Caco-2 (cell line): ENCODE measurements at regions not wholly inside any gene's neighbourhood (a gene's known extent, or its start where the extent isn't known, plus 50 kb on each side); places are given as distances from the start of the nearest gene placed in this dataset.

Source experiments
- BruUV-seq: library from RNA; stranded (reverse); fragments of 400-500 nt; replicated peaks from 2 replicates; lab custom pipeline; 2021; lab: Mats Ljungman, UMichigan
- CTCF ChIA-PET: fragments of 300-600 bp; sonication (Branson Sonifier 250); formaldehyde crosslinking; loops from one replicate; lab custom pipeline; 2022; ENCODE audit warnings: antibody characterized with exemption; lab: Charles Lee
- POLR2A ChIA-PET: fragments of 300-600 bp; sonication (Branson Sonifier 250); formaldehyde crosslinking; loops from one replicate; lab custom pipeline; 2022; ENCODE audit warnings: antibody characterized with exemption; lab: Charles Lee
- DNase-seq, 2 experiments: peaks; one replicate each; pipeline versions ENCODE4 v3.0.0 to v3.0.0-alpha.2; 2020 to 2022
- H3K27me3 ChIP-seq: replicated peaks from 2 replicates; pipeline ENCODE4 v1.6.0; 2011; ENCODE audit warnings: low read length; ENCODE audit not compliant: control insufficient read depth, insufficient read depth
- H3K36me3 ChIP-seq: 2 replicates; pipeline ENCODE4 v1.5.1; 2011; ENCODE audit warnings: low read length; ENCODE audit not compliant: control insufficient read depth, insufficient read depth
- H3K4me1 ChIP-seq: fragments of 250-450 bp; sonication (Bioruptor Pico); 2 replicates; pipeline ENCODE4 v1.5.1; 2020; ENCODE audit warnings: mild to moderate bottlenecking
- H3K4me3 ChIP-seq: 2 replicates; pipeline ENCODE4 v1.5.1; 2011; ENCODE audit warnings: low read depth, mild to moderate bottlenecking, control low read depth, low read length
- H3K9me3 ChIP-seq: fragments of 250-450 bp; sonication (Bioruptor Pico); 2 replicates; pipeline ENCODE4 v1.5.1; 2020; ENCODE audit warnings: mild to moderate bottlenecking, moderate library complexity
- H3K27ac Mint-ChIP-seq: one replicate; pipeline ENCODE4 v1.8.0; 2022; ENCODE audit warnings: mixed read lengths; ENCODE audit not compliant: unreplicated experiment
- H3K27me3 Mint-ChIP-seq: one replicate; pipeline ENCODE4 v1.8.0; 2022; ENCODE audit warnings: mixed read lengths; ENCODE audit not compliant: insufficient read depth, unreplicated experiment
- H3K36me3 Mint-ChIP-seq: one replicate; pipeline ENCODE4 v1.8.0; 2022; ENCODE audit warnings: mild to moderate bottlenecking, mixed read lengths; ENCODE audit not compliant: insufficient read depth, unreplicated experiment
- H3K4me1 Mint-ChIP-seq: one replicate; pipeline ENCODE4 v1.8.0; 2022; ENCODE audit warnings: low read depth, mixed read lengths; ENCODE audit not compliant: unreplicated experiment
- H3K4me3 Mint-ChIP-seq: one replicate; pipeline ENCODE4 v1.8.0; 2022; ENCODE audit warnings: mild to moderate bottlenecking, moderate library complexity, mixed read lengths; ENCODE audit not compliant: unreplicated experiment
- H3K9me3 Mint-ChIP-seq: one replicate; pipeline ENCODE4 v1.8.0; 2022; ENCODE audit warnings: mixed read lengths; ENCODE audit not compliant: unreplicated experiment
- intact Hi-C: fragments of 100-400 bp; cut with micrococcal nuclease; formaldehyde crosslinking; loops from one replicate; pipeline ENCODE4 v1.10.0; 2022; ENCODE audit not compliant: unreplicated experiment
- TF ChIP-seq, protein P1 (sequence below), 2 experiments: fragments of 200-600 bp in 1 of 2; IDR thresholded peaks; 1 replicate in 1 of 2; 2 replicates in 1 of 2; pipeline versions ENCODE4 v1.5.1 to v1.8.0; 2011 to 2022; ENCODE audit warnings: antibody characterized with exemption in 1 of 2, control low read depth in 1 of 2, inconsistent platforms in 1 of 2, low read depth in 1 of 2, low read length in 1 of 2, mild to moderate bottlenecking in 1 of 2, moderate library complexity in 1 of 2; ENCODE audit not compliant: insufficient read depth in 1 of 2, severe bottlenecking in 1 of 2, unreplicated experiment in 1 of 2

DNA sequence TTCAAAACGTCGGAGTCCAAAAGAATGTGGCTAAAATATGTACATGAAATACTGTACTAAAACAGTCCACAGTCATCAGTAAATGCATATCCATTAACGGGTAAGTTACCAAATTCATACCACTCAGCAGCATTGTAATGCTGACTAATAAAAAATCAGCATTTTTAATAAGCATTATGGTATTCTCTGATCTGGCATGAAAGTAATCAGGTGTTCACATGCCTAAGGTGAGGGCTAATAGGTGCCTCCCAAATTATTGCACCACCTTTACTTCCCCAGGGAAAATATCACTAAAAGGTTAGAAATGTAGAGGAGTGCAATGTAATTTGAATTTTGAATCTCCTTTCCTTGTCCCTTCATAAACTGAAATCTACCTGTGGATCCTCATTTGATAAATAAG is 69.6 kb upstream of the PTGS2 start:
- intact Hi-C loops: no loop called here
- Mint-ChIP-seq H3K27me3 (no peaks in the 10 kb centered on the region), H3K4me3 (no peak overlapping the region), H3K36me3 (no peaks in the 10 kb centered on the region), H3K4me1 (no peaks in the 10 kb centered on the region), H3K9me3 (peaks cover 11% of the 10 kb centered on the region), H3K27ac (no peak overlapping the region)
- Histone ChIP-seq H3K9me3 (peaks cover 9% of the 10 kb centered on the region; the same call in 1 of the 2 replicates), H3K27me3 (no peaks in the 10 kb centered on the region), H3K36me3 (no peaks in the 10 kb centered on the region), H3K4me1 (no peaks in the 10 kb centered on the region), H3K4me3 (no peak overlapping the region)
- no peak for DNase-seq
- ChIA-PET CTCF (no interaction called here), POLR2A (no interaction called here)
- no TSS peak for BruUV-seq
- TF ChIP-seq, protein P1, sequence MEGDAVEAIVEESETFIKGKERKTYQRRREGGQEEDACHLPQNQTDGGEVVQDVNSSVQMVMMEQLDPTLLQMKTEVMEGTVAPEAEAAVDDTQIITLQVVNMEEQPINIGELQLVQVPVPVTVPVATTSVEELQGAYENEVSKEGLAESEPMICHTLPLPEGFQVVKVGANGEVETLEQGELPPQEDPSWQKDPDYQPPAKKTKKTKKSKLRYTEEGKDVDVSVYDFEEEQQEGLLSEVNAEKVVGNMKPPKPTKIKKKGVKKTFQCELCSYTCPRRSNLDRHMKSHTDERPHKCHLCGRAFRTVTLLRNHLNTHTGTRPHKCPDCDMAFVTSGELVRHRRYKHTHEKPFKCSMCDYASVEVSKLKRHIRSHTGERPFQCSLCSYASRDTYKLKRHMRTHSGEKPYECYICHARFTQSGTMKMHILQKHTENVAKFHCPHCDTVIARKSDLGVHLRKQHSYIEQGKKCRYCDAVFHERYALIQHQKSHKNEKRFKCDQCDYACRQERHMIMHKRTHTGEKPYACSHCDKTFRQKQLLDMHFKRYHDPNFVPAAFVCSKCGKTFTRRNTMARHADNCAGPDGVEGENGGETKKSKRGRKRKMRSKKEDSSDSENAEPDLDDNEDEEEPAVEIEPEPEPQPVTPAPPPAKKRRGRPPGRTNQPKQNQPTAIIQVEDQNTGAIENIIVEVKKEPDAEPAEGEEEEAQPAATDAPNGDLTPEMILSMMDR (IDR thresholded peaks at IDR 0.05; ENCODE audit: insufficient read depth in 1 of 2, low read depth in 1 of 2, low read length in 1 of 2, severe bottlenecking in 1 of 2, unreplicated experiment in 1 of 2): no peak

DNA sequence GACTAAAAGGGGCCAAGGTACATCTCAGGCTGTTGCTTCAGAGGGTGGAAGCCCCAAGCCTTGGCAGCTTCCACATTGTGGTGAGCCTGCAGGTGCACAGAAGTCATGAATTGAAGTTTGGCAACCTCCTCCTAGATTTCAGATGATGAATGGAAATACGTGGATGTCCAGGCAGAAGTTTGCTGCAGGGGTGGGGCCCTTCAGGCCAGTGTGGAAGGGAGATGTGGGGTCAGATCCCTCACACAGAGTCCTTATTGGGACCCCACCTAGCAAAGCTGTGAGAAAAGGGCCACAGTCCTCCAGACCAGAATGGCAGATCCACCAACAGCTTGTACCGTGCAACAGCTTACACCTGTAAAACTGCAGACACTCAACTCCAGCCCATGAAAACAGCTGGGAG is 67.4 kb upstream of the PTGS2 start:
- H3K9me3 Mint-ChIP-seq: peaks cover 11% of the 10 kb centered on the region

DNA sequence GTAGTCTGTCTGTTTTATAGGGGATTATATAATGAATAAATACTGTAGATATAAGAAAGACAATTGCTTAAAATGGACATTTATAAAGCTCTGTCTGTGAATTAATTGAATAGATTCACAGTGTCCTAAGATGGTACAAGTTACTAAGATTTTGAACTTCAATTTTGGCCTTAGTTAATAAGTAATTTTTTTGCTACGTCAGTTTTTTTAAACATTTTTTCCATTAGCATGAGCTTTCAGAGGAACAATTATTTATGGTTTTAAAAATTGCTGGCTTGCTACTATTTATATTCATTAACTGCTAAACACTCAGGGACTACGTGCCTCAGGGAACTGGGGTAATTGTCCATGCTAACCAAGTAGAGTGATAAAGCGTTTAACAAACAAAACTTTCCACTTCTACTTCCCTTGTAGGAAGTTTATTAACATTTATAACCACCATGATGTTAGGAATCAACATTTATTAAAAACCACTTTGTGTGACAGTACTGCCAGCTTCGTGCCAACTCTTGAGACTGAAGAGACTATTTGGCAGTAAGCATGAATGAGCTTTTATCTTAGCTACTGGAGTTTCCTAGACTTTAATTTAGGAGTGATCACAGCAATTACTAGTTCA is 65.4 kb upstream of the PTGS2 start:
- no peaks in the 10 kb centered on the region for H3K4me1 Mint-ChIP-seq
- BruUV-seq: no TSS peak
- H3K36me3 ChIP-seq: no peaks in the 10 kb centered on the region
- no peaks in the 10 kb centered on the region for H3K27me3 ChIP-seq
- H3K4me3 ChIP-seq: no peak overlapping the region
- ChIA-PET POLR2A (no interaction called here), CTCF (no interaction called here)
- no peaks in the 10 kb centered on the region for H3K36me3 Mint-ChIP-seq
- peaks cover 3% of the 10 kb centered on the region for H3K27me3 Mint-ChIP-seq
- TF ChIP-seq, protein P1 (IDR thresholded peaks at IDR 0.05; ENCODE audit: insufficient read depth in 1 of 2, low read depth in 1 of 2, low read length in 1 of 2, severe bottlenecking in 1 of 2, unreplicated experiment in 1 of 2): no peak
- no peak overlapping the region for H3K4me3 Mint-ChIP-seq
- H3K9me3 ChIP-seq: peaks cover 9% of the 10 kb centered on the region; the same call in 1 of the 2 replicates
- H3K4me1 ChIP-seq: no peaks in the 10 kb centered on the region
- H3K9me3 Mint-ChIP-seq: peaks cover 11% of the 10 kb centered on the region
- H3K27ac Mint-ChIP-seq: no peak overlapping the region
- no peak for DNase-seq
- intact Hi-C loops: no loop called here

More for the DNA sequence above, 67.4 kb upstream of the PTGS2 start:
- Histone ChIP-seq H3K4me1 (no peaks in the 10 kb centered on the region), H3K4me3 (no peak overlapping the region), H3K27me3 (no peaks in the 10 kb centered on the region), H3K36me3 (no peaks in the 10 kb centered on the region), H3K9me3 (peaks cover 9% of the 10 kb centered on the region; the same call in 1 of the 2 replicates)
- H3K36me3 Mint-ChIP-seq: no peaks in the 10 kb centered on the region
- H3K27ac Mint-ChIP-seq: no peak overlapping the region
- intact Hi-C loops: no loop called here
- no peaks in the 10 kb centered on the region for H3K4me1 Mint-ChIP-seq
- H3K4me3 Mint-ChIP-seq: no peak overlapping the region
- ChIA-PET CTCF (no interaction called here), POLR2A (no interaction called here)
- DNase-seq: no peak
- H3K27me3 Mint-ChIP-seq: peaks cover 3% of the 10 kb centered on the region
- no TSS peak for BruUV-seq
- TF ChIP-seq, protein P1 (IDR thresholded peaks at IDR 0.05; ENCODE audit: insufficient read depth in 1 of 2, low read depth in 1 of 2, low read length in 1 of 2, severe bottlenecking in 1 of 2, unreplicated experiment in 1 of 2): no peak
